Adrenal gland (tissue), 5 donors: ENCODE measurements at regions not wholly inside any gene's neighbourhood (a gene's known extent, or its start where the extent isn't known, plus 50 kb on each side); places are given as distances from the start of the nearest gene placed in this dataset.

Source experiments
- POLR2A ChIP-seq, 2 donors: fragments of 450-650 bp; IDR thresholded peaks; one replicate each; pipeline ENCODE4 v1.6.1; 2017; ENCODE audit warnings: antibody characterized with exemption in 2 of 2, mild to moderate bottlenecking in 2 of 2, moderate library complexity in 1 of 2
- TF ChIP-seq, protein P1 (sequence below), 6 experiments: fragments of 450-650 bp in 4 of 6; fragments of 200-600 bp in 2 of 6; sonication (generic) in 1 of 6; IDR thresholded peaks; 1 replicate in 5 of 6; 2 replicates in 1 of 6; pipeline versions ENCODE4 v1.5.1 to v1.8.0; 2016 to 2021; ENCODE audit warnings: antibody characterized with exemption in 6 of 6, mild to moderate bottlenecking in 2 of 6, moderate library complexity in 1 of 6
- donor health status: DM: no; HTN: no; CAD: no.

DNA sequence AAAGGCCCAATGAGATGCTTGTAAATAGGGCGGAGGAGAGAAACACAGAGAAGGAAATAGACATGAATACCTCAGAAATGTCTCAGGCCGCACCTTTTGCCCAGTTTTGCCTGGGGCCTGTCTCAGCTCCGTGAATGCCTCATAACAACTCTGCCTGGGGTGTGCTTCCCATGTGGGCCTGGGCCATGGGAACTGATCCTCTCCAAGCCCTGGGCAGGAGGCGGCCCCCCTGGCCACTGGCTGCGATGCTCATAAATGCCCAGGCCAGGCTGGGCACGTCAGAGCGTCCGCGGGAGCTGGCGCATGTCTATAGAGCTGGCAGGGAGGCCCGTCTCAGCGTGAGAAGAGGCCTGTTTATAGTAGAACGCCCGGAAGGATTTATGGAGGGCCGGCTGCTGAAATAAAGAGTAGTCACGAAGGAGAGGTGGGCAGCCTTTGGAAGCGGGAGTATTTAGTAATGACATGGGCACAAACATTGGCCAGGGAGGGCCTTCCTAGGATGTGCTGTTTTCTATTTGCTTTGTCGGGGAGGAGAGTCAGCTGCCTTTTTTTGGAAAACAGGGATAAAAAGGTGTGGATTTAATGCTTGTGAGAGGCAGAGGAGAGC is 85.9 kb upstream of the IGF1R start:
- TF ChIP-seq POLR2A (IDR thresholded peaks at IDR 0.05), result no peak
- TF ChIP-seq, protein P1, sequence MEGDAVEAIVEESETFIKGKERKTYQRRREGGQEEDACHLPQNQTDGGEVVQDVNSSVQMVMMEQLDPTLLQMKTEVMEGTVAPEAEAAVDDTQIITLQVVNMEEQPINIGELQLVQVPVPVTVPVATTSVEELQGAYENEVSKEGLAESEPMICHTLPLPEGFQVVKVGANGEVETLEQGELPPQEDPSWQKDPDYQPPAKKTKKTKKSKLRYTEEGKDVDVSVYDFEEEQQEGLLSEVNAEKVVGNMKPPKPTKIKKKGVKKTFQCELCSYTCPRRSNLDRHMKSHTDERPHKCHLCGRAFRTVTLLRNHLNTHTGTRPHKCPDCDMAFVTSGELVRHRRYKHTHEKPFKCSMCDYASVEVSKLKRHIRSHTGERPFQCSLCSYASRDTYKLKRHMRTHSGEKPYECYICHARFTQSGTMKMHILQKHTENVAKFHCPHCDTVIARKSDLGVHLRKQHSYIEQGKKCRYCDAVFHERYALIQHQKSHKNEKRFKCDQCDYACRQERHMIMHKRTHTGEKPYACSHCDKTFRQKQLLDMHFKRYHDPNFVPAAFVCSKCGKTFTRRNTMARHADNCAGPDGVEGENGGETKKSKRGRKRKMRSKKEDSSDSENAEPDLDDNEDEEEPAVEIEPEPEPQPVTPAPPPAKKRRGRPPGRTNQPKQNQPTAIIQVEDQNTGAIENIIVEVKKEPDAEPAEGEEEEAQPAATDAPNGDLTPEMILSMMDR (IDR thresholded peaks at IDR 0.05), result no peak
